Right ventricle myocardium inferior (tissue), 1 donor: ENCODE measurements at regions not wholly inside any gene's neighbourhood (a gene's known extent, or its start where the extent isn't known, plus 50 kb on each side); places are given as distances from the start of the nearest gene placed in this dataset.

ENCODE experiments used
- ATAC-seq: fragments of 200-7000 bp; cut with Tn5 transposase; one replicate; pipeline ENCODE4 v1.9.1; 2020; ENCODE audit warnings: mild to moderate bottlenecking, moderate library complexity
- DNase-seq: peaks from one replicate; pipeline ENCODE4 v3.0.0; 2021; ENCODE audit errors: missing footprints
- intact Hi-C: fragments of 100-400 bp; cut with DNase I; formaldehyde crosslinking; loops from one replicate; pipeline ENCODE4 v1.11.0; 2022
- donor health status: DM: no; HTN: yes; CAD: no; lungs with severe emphysema.

GRCh38 chr3:41118461-41119390 lies 80.6 kb upstream of the CTNNB1 start:
- ATAC-seq: no peak
- DNase-seq: no peak
- intact Hi-C loops: no loop called here

- ATAC-seq (peak; percentile 26), DNase-seq (no peak)
- intact Hi-C loops: no loop called here
Observed at GRCh38 chr3:41120460-41120859, 78.8 kb upstream of the CTNNB1 start.

- DNase-seq: no peak
- intact Hi-C loops: no loop called here
- ATAC-seq: no peak
Observed at GRCh38 chr3:41125258-41125657, 74.0 kb upstream of the CTNNB1 start.

GRCh38 chr3:41126472-41126871 lies 72.8 kb upstream of the CTNNB1 start:
- ATAC-seq (no peak), DNase-seq (no peak)
- intact Hi-C loops: no loop called here

GRCh38 chr3:41126961-41127360 lies 72.3 kb upstream of the CTNNB1 start:
- intact Hi-C loops: no loop called here
- ATAC-seq: no peak
- no peak for DNase-seq

- DNase-seq (no peak), ATAC-seq (no peak)
- intact Hi-C loops: no loop called here
Observed at GRCh38 chr3:41127414-41127813, 71.9 kb upstream of the CTNNB1 start.

- ATAC-seq: no peak
- intact Hi-C loops: no loop called here
Observed at GRCh38 chr3:41129731-41130130, 69.6 kb upstream of the CTNNB1 start.

GRCh38 chr3:41131224-41131623 lies 68.1 kb upstream of the CTNNB1 start:
- intact Hi-C loops: no loop called here
- DNase-seq (no peak), ATAC-seq (no peak)

More at GRCh38 chr3:41129731-41130130, 69.6 kb upstream of the CTNNB1 start:
- no peak for DNase-seq

- ATAC-seq (no peak), DNase-seq (no peak)
- intact Hi-C loops: no loop called here
Observed at GRCh38 chr3:41137686-41138111, 61.6 kb upstream of the CTNNB1 start.

DNA sequence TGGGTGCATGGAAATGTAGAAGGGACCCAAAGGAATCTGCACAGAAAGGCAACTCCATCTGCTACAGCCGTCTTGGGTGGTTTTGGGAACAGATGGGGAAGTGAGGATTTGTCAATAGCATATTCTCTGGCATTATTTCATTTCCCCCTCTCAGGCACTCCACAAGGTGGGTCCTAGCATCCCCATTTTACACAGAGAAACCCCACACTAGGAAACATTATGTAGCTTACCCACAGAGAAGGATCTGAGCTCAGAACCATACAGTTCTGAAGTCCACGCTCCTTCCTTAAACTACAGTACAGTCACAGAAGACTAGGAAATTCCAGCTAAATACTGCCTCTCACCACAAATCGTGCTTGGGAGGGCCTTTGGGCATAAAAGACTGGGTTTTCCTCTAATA lies 61.2 kb upstream of the CTNNB1 start:
- ATAC-seq (no peak), DNase-seq (no peak)
- intact Hi-C loops: no loop called here

- ATAC-seq (no peak), DNase-seq (no peak)
- intact Hi-C loops: no loop called here
Observed at GRCh38 chr3:41138601-41139000, 60.7 kb upstream of the CTNNB1 start.

DNA sequence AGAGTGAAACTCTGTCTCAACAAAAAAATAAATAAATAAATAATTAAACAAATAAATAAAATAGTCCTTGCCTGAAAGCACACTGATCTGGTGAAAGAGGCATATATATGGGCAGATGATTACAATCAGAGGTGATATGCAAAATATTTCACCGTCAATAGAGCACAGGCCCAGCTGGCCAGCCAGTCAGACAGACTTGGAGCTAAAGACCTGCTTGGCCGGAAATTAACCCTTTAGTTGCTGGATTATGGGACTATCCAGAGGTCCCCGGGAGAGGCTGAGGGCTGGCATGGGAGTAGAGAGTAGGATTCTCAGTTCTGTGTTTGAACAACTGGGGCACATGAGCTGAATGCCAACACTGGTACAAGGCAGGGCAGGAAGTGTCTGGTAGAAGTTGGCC lies 59.1 kb upstream of the CTNNB1 start:
- no peak for ATAC-seq
- no peak for DNase-seq
- intact Hi-C loops: no loop called here

GRCh38 chr3:41141433-41142167 lies 57.7 kb upstream of the CTNNB1 start:
- ATAC-seq (no peak), DNase-seq (no peak)
- intact Hi-C loops: no loop called here

DNA sequence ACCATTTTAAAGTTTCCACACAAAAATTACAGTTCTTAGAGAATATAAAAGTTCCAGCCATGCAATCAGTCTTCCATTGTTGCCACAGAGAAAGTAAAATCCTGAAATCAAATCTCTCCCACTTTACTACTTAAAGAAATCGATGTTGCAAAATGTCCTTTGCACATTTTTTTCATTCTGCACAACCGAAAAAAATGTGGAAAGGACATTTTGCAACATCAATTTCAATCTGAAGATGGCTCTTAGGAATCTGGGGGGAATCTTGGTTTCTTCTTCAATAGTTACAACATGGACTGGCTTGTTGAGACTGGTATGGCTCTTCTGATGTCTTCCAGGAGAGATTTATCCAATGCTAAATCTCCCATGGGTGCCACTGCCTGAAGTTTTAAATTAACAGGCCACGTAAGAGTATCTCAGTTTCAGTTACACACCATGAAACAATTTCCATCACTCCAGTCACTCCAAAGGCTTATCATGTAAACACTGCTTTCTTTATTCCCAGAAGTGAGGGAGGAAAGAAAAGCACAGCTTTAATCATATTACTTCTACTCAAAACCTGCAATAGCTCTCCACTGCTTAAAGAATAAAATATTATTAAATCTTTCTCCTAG lies 55.8 kb upstream of the CTNNB1 start:
- ATAC-seq (no peak), DNase-seq (no peak)
- intact Hi-C loops: no loop called here

- DNase-seq: no peak
- no peak for ATAC-seq
- intact Hi-C loops: no loop called here
Observed at GRCh38 chr3:41144631-41145030, 54.7 kb upstream of the CTNNB1 start.

DNA sequence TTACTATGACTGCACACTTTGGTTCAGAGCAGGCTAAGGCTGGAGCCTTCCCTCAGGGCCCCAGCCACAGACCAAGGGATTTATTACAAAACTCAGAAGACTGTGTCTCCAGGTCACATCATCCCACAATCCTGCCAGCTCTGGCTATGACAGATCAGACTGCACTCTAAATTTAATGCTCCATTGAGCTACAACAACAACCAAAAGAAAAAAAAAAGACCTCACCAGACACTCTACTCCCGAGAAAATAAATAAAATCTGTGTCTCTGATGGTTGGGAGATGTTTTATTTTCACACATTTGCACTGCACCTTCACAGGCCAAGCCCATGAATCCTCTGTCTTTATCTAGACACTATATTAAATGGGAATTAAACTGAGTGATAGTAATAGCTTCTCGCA lies 50.8 kb upstream of the CTNNB1 start:
- ATAC-seq (no peak), DNase-seq (no peak)
- intact Hi-C loops: no loop called here

- ATAC-seq (no peak), DNase-seq (no peak)
- intact Hi-C loops: no loop called here
Observed at GRCh38 chr3:41148901-41149300, 50.4 kb upstream of the CTNNB1 start.
